Suprapubic skin (tissue), 4 donors: ENCODE measurements at regions not wholly inside any gene's neighbourhood (a gene's known extent, or its start where the extent isn't known, plus 50 kb on each side); places are given as distances from the start of the nearest gene placed in this dataset.
"Not testable (repeated sequence)": the region's sequence is repeated elsewhere in the genome, so short reads cannot be mapped to it uniquely, and the experiment has no call there.

Source experiments
- DNase-seq, 2 donors: peaks; one replicate each; pipeline ENCODE4 v3.0.0-alpha.2; 2019; ENCODE audit warnings: low spot score in 2 of 2
- H3K27ac ChIP-seq: fragments of 200-600 bp; sonication (generic); one replicate; pipeline ENCODE4 v1.5.1; 2019
- H3K27me3 ChIP-seq: fragments of 200-600 bp; sonication (generic); one replicate; pipeline ENCODE4 v1.5.1; 2019
- H3K36me3 ChIP-seq: fragments of 200-600 bp; sonication (generic); one replicate; pipeline ENCODE4 v1.5.1; 2019
- H3K4me1 ChIP-seq: fragments of 200-600 bp; sonication (generic); one replicate; pipeline ENCODE4 v1.5.1; 2019
- H3K4me3 ChIP-seq: fragments of 200-600 bp; sonication (generic); one replicate; pipeline ENCODE4 v1.5.1; 2019; ENCODE audit warnings: mild to moderate bottlenecking
- H3K9me3 ChIP-seq: fragments of 200-600 bp; sonication (generic); one replicate; pipeline ENCODE4 v1.5.1; 2019
- EP300 ChIP-seq: sonication (generic); formaldehyde crosslinking; IDR thresholded peaks from one replicate; pipeline ENCODE4 v1.6.1; 2017; ENCODE audit warnings: antibody characterized with exemption
- POLR2A ChIP-seq, 2 donors: fragments of 450-650 bp; IDR thresholded peaks; one replicate each; pipeline ENCODE4 v1.6.1; 2017; ENCODE audit warnings: antibody characterized with exemption in 2 of 2, mild to moderate bottlenecking in 2 of 2, moderate library complexity in 2 of 2
- POLR2AphosphoS5 ChIP-seq, 3 donors: sonication (generic); formaldehyde crosslinking; IDR thresholded peaks; one replicate each; pipeline ENCODE4 v1.6.1; 2017; ENCODE audit warnings: antibody characterized with exemption in 3 of 3
- WGBS: methylation state at CpG from one replicate; pipeline ENCODE4 v1.1.5; 2018; 5-methylcytosine and 5-hydroxymethylcytosine counted together
- TF ChIP-seq, protein P1 (sequence below), 2 donors: fragments of 200-600 bp in 1 of 2; fragments of 450-650 bp in 1 of 2; sonication (generic) in 1 of 2; IDR thresholded peaks; one replicate each; pipeline ENCODE4 v1.5.1; 2016 to 2019; ENCODE audit warnings: antibody characterized with exemption in 2 of 2, mild to moderate bottlenecking in 1 of 2, moderate library complexity in 1 of 2

GRCh38 chr20:5469111-5469510 lies 141.7 kb downstream of the GPCPD1 start:
- H3K9me3 ChIP-seq, result no peaks in the 10 kb centered on the region
- no peak overlapping the region for H3K27ac ChIP-seq
- 47% methylated on average over 3 of the region's 3 CpGs for WGBS
- no peaks in the 10 kb centered on the region for H3K36me3 ChIP-seq
- H3K4me3 ChIP-seq, result no peak overlapping the region
- TF ChIP-seq EP300, result no peak
- TF ChIP-seq, protein P1, sequence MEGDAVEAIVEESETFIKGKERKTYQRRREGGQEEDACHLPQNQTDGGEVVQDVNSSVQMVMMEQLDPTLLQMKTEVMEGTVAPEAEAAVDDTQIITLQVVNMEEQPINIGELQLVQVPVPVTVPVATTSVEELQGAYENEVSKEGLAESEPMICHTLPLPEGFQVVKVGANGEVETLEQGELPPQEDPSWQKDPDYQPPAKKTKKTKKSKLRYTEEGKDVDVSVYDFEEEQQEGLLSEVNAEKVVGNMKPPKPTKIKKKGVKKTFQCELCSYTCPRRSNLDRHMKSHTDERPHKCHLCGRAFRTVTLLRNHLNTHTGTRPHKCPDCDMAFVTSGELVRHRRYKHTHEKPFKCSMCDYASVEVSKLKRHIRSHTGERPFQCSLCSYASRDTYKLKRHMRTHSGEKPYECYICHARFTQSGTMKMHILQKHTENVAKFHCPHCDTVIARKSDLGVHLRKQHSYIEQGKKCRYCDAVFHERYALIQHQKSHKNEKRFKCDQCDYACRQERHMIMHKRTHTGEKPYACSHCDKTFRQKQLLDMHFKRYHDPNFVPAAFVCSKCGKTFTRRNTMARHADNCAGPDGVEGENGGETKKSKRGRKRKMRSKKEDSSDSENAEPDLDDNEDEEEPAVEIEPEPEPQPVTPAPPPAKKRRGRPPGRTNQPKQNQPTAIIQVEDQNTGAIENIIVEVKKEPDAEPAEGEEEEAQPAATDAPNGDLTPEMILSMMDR (IDR thresholded peaks at IDR 0.05), result no peak
- TF ChIP-seq POLR2A (IDR thresholded peaks at IDR 0.05), result no peak
- no peaks in the 10 kb centered on the region for H3K4me1 ChIP-seq
- DNase-seq, result no peak
- H3K27me3 ChIP-seq, result peaks cover 16% of the 10 kb centered on the region

- Histone ChIP-seq H3K4me3 (no peak overlapping the region), H3K4me1 (no peaks in the 10 kb centered on the region), H3K9me3 (no peaks in the 10 kb centered on the region), H3K27ac (no peak overlapping the region), H3K27me3 (peaks cover 24% of the 10 kb centered on the region), H3K36me3 (no peaks in the 10 kb centered on the region)
- 75% methylated on average over 2 of the region's 3 CpGs for WGBS
- TF ChIP-seq, protein P1 (IDR thresholded peaks at IDR 0.05), result no peak
- TF ChIP-seq EP300, result no peak
- DNase-seq, result no peak
Observed at GRCh38 chr20:5467086-5467485, 143.7 kb downstream of the GPCPD1 start.

DNA sequence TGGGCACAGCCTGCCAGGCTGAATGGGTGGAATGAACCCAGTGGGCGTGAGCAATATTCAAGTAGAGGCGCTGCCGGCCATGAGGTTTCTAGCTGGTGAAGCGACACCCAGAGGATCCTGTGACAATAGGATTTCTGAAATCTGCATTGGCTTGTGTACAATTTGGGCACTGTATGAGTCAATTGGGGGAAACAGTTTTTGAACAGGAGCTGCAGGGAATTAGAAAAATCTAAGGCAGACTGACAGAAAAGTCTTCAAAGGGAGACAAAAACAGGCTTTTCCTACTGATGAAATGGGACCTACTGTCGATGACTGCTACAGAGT lies 145.2 kb downstream of the GPCPD1 start:
- Histone ChIP-seq H3K36me3 (no peaks in the 10 kb centered on the region), H3K4me1 (no peaks in the 10 kb centered on the region), H3K27ac (no peak overlapping the region), H3K9me3 (no peaks in the 10 kb centered on the region), H3K4me3 (no peak overlapping the region), H3K27me3 (peaks cover 24% of the 10 kb centered on the region)
- no peak for TF ChIP-seq POLR2AphosphoS5 (IDR thresholded peaks at IDR 0.05)
- no peak for TF ChIP-seq POLR2A (IDR thresholded peaks at IDR 0.05)
- TF ChIP-seq, protein P1 (IDR thresholded peaks at IDR 0.05), result no peak
- TF ChIP-seq EP300, result no peak
- no peak for DNase-seq
- 86% methylated on average over 5 of the region's 5 CpGs for WGBS

DNA sequence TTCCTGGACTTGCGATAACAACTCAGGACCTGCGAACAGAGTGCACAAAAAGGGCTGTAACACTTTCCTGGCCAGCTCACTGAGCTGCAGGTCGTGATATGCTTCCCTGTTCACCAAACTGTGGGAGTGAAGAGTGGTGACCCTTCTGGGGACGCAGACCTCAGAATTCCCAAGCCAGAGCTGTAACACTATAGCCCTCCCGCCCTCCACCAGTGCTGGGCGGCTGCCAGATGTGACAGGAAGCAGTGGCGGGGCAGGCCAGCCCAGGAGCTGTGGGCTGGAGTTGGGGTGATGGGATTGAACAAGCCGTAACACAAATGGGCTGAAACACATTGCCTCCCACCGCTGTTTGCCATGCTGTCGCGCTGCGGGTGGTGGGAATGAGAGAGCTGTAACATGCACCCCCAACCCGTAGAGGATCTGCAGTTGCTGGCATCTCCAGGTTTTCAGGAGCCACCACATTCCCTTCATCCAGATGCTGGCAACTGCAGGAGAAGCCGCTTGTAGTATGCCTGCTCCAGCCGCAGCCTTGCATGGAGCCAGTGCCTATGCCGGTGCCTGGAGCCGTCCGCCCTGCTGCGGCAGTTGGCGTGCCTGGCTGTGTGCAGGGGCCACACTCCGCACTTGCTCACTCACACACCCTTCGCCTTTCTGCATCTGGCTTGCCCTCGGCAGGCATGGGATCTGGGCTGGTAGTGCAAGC lies 145.8 kb downstream of the GPCPD1 start:
- Histone ChIP-seq H3K27me3 (peaks cover 24% of the 10 kb centered on the region), H3K36me3 (no peaks in the 10 kb centered on the region), H3K4me3 (no peak overlapping the region), H3K4me1 (no peaks in the 10 kb centered on the region), H3K27ac (no peak overlapping the region), H3K9me3 (no peaks in the 10 kb centered on the region)
- WGBS, result 77% methylated on average over 11 of the region's 23 CpGs
- DNase-seq, result no peak
- TF ChIP-seq EP300 (no peak), POLR2A (IDR thresholded peaks at IDR 0.05) (no peak), POLR2AphosphoS5 (IDR thresholded peaks at IDR 0.05) (no peak)
- TF ChIP-seq, protein P1 (IDR thresholded peaks at IDR 0.05), result no peak

GRCh38 chr20:5463007-5463686 lies 146.4 kb upstream of the PROKR2 start:
- 48% methylated on average over 3 of the region's 8 CpGs for WGBS
- Histone ChIP-seq H3K27ac (no peak overlapping the region), H3K4me3 (no peak overlapping the region), H3K4me1 (no peaks in the 10 kb centered on the region), H3K9me3 (peaks cover 5% of the 10 kb centered on the region), H3K36me3 (no peaks in the 10 kb centered on the region), H3K27me3 (peaks cover 22% of the 10 kb centered on the region)
- TF ChIP-seq, protein P1 (IDR thresholded peaks at IDR 0.05), result no peak
- TF ChIP-seq POLR2A (IDR thresholded peaks at IDR 0.05), result no peak
- no peak for DNase-seq

DNA sequence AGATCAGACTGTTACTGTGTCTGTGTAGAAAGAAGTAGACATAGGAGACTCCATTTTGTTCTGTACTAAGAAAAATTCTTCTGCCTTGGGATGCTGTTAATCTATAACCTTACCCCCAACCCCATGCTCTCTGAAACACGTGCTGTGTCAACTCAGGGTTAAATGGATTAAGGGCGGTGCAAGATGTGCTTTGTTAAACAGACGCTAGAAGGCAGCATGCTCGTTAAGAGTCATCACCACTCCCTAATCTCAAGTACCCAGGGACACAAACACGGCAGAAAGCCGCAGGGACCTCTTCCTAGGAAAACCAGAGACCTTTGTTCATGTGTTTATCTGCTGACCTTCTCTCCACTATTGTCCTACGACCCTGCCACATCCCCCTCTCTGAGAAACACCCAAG lies 137.0 kb upstream of the PROKR2 start:
- not testable (repeated sequence) for H3K4me1 ChIP-seq, H3K27me3 ChIP-seq, H3K9me3 ChIP-seq, H3K4me3 ChIP-seq, H3K27ac ChIP-seq, DNase-seq, H3K36me3 ChIP-seq
- WGBS, result 58% methylated on average over 7 of the region's 7 CpGs

- H3K27me3 ChIP-seq, H3K4me1 ChIP-seq, H3K9me3 ChIP-seq, H3K36me3 ChIP-seq, DNase-seq, H3K27ac ChIP-seq, H3K4me3 ChIP-seq: not testable (repeated sequence)
- WGBS, result 93% methylated on average over 26 of the region's 38 CpGs
Observed at GRCh38 chr20:5453316-5453715, 136.6 kb upstream of the PROKR2 start.

- H3K9me3 ChIP-seq, H3K4me1 ChIP-seq, H3K4me3 ChIP-seq, H3K36me3 ChIP-seq, H3K27me3 ChIP-seq, H3K27ac ChIP-seq, DNase-seq: not testable (repeated sequence)
- WGBS, result no CpG with 5 or more reads among the region's 30 CpGs
Observed at GRCh38 chr20:5452691-5453090, 135.9 kb upstream of the PROKR2 start.
